Retinal pigment epithelial cell (primary cell): ENCODE measurements at regions not wholly inside any gene's neighbourhood (a gene's known extent, or its start where the extent isn't known, plus 50 kb on each side); places are given as distances from the start of the nearest gene placed in this dataset.

Experiments used
- DNase-seq: peaks from one replicate; pipeline ENCODE4 v3.0.0-alpha.2; 2010; ENCODE audit warnings: low read depth
- H3K4me3 ChIP-seq: 2 replicates; pipeline ENCODE4 v1.5.1; 2011; ENCODE audit warnings: mild to moderate bottlenecking, low read length, control low read depth, moderate library complexity
- TF ChIP-seq, protein P1 (sequence below): conservative IDR thresholded peaks from 2 replicates; pipeline ENCODE4 v1.5.1; 2011; ENCODE audit warnings: low read depth, low read length, control low read depth, inconsistent platforms

DNA sequence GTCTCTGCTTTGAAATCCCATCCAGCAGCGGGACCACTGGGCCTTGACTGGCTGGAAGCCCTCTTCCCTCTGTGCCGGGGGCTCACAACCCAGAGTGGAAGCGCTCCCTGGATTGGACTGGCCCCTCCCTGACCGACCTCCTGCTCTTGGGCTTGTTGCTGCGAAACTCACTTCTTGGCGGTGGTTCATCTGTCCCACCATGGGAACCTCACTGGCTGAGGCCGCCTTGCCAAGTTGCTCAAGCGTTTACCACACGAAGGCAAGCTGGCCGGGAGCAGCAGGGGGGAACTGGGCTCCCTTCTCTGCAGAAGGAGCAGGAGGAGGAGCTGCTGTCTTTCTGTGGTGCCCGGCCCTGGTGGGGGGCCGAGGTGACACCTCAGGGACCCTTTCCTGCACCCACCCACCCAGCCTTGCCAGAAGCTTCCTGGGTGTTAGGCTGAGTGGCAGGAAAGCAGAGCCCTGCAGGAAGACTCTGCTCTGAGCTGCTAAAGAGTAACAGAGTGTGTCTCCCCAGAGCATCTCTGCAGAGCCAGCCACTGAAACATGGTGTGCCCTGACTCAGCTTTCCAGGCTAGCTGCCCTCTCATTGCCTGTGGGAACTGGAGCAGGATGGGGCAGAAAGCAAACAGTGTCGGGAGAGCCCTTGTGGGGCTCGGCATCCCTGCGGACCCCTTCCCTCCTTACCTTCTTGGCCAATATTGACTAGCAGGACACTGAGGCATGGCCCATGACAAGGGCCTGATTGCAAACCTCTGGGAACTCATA lies 88.5 kb upstream of the ALX4 start:
- TF ChIP-seq, protein P1, sequence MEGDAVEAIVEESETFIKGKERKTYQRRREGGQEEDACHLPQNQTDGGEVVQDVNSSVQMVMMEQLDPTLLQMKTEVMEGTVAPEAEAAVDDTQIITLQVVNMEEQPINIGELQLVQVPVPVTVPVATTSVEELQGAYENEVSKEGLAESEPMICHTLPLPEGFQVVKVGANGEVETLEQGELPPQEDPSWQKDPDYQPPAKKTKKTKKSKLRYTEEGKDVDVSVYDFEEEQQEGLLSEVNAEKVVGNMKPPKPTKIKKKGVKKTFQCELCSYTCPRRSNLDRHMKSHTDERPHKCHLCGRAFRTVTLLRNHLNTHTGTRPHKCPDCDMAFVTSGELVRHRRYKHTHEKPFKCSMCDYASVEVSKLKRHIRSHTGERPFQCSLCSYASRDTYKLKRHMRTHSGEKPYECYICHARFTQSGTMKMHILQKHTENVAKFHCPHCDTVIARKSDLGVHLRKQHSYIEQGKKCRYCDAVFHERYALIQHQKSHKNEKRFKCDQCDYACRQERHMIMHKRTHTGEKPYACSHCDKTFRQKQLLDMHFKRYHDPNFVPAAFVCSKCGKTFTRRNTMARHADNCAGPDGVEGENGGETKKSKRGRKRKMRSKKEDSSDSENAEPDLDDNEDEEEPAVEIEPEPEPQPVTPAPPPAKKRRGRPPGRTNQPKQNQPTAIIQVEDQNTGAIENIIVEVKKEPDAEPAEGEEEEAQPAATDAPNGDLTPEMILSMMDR: no peak
- DNase-seq: no peak
- H3K4me3 ChIP-seq: no peak overlapping the region

DNA sequence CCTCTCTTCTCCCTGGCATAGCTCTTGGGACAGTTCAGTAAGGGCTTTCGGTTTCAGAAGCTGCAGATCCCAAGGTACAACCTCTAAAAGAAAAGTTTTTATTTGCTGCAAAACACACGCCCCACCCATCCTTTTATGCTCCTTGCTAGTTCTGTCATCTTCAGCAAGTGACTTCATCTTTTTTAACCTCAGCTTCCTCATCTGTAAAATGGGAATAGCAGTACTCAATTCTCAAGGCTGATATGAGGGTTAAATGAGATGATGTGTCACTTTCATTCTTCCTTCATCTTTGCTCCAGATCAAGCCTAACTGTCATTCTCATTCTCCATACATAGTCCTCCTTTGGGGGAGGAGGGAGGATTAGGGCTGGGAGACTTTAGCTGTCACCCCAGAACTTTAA lies 90.0 kb upstream of the ALX4 start:
- H3K4me3 ChIP-seq: no peak overlapping the region
- no peak for DNase-seq
- TF ChIP-seq, protein P1: no peak

- DNase-seq: no peak
- TF ChIP-seq, protein P1: no peak
- H3K4me3 ChIP-seq: no peak overlapping the region
Measured at GRCh38 chr11:44400431-44400830, 90.5 kb upstream of the ALX4 start.

- no peak for DNase-seq
- TF ChIP-seq, protein P1: no peak
- H3K4me3 ChIP-seq: no peak overlapping the region
Measured at GRCh38 chr11:44402466-44403075, 92.6 kb upstream of the ALX4 start.

DNA sequence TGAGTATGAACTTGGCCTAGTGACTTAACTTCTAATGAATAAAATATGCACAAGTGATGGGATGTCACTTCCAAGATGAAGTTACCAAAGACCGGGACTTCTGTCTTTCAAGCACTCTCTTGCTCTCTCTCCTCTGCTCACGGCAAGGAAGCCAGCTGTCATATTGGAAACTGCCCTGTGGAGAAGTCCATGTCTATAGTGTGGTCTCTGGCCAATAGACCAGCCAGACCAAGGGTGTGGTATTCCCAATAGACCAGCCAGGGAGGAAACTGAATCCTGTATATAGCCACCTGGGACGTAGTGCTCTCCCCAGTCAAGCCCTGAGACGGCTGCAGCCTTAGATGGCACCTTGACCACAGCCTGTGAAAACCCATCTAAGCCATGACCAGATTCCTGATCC lies 93.2 kb upstream of the ALX4 start:
- TF ChIP-seq, protein P1: no peak
- no peak overlapping the region for H3K4me3 ChIP-seq
- DNase-seq: no peak

DNA sequence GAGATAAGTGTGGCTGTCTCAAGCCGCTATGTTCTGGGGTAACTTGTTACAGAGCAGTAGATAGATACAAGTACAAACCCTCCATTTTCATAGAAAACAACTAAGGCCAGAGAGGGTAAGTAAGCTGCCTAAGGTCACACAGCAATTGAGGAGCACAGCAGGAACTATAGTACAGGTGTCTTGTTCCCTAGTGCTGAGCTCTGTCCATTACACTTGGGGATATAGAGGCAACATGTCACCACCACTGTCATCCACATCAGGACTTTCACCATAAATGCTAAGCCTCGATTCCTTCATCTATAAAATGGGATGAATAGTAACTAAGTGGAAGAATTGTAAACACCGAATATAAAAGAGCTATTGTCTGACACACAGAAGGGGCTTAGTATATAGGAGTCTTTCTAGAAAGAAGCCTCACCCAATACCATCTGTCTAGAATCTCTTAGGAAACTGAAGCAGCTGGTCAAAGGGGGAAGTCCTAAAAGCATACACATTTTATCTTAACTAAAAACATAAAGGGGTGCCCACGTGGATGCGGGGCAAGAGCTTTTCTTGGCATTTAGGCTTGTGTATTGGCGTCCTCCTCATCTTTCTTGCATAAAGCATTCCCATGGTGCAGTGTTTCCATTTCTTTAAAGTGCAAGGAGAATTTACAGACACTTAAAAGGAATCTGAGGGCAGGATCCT lies 93.8 kb upstream of the ALX4 start:
- no peak for DNase-seq
- TF ChIP-seq, protein P1: no peak
- H3K4me3 ChIP-seq: no peak overlapping the region
